NCI-H2029 treated with DMSO at 0.1 percent for 48 hours (cell line): ENCODE measurements at regions not wholly inside any gene's neighbourhood (a gene's known extent, or its start where the extent isn't known, plus 50 kb on each side); places are given as distances from the start of the nearest gene placed in this dataset.

Source experiments
- DNase-seq: peaks from one replicate; lab custom pipeline; 2025; lab: John Stamatoyannopoulos, UW

GRCh38 chr12:84807249-84807648, 105.3 kb downstream of the SLC6A15 start:
- DNase-seq, result no peak

DNA sequence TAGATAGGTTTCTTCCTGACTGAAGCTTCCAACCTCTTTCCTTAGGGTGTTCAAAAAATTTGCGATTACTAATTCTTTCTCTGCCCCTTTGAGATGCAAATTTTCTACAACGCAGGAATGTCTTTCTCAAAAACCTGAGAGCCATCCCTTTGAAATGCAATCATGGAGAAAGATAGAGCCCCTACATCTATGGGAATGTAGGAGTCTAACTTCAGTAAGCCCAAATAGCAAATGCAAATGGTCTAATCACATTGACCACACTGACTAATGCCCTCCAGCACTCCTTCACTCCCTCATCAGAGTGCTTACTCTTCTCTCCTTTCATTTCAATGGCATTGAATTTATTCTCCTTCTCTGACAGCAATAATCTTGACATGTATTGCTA, 107.1 kb downstream of the SLC6A15 start:
- DNase-seq, result no peak

DNA sequence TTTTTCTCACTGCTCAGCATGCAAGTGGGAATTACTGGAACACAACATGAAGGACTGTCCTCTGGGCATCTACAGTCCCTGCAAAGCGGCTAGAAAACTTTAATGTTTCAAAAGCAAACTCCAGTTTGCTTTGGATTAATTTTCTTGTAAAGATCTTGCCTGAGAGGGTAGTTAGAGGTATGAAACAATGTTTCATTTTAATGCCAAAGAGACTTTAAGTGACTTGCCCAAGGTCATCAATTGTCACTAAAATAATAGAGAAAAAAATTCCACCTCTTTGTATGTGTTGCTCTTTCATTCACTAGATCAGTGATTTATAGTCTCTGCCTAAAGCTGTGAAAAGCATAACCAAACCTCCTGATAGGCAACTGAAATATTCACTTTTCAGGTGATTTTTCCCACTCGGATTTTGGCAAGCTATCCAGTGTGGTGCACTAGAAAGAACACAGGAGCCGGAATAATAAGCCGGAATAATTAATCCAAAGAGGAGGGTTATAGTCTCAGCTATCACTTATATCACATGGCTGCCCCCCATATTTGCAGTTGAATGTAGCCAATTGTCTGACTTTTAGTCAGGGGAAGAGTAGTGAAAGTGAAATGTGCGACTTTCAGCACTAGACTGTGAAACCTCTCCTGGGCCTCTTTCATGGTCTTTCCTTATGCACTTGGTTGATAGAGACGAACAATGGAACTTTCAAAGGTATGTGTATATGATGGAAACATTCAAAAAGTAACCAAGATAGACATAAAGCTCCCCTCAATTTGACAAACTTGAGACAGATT, 107.7 kb downstream of the SLC6A15 start:
- no peak for DNase-seq

- no peak for DNase-seq
Measured at GRCh38 chr12:84803661-84804060, 108.9 kb downstream of the SLC6A15 start.

DNA sequence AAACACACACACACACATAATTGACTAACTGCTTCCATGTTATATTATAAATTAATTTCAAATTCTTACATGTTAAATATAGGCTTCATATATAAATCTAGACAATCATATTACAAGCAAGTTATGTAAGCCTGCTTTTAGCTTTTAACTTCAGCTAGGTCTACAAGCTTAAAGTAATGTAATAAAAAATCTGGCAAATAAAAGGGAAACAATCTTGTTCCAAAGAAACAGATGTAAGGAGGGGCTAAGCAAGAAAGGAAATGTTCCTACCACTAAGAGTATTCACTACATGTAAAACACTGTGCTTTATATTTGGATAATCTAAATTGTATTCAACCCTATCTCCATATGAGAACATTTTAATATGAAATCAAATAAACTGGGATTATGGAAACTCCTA, 110.4 kb downstream of the SLC6A15 start:
- no peak for DNase-seq

DNA sequence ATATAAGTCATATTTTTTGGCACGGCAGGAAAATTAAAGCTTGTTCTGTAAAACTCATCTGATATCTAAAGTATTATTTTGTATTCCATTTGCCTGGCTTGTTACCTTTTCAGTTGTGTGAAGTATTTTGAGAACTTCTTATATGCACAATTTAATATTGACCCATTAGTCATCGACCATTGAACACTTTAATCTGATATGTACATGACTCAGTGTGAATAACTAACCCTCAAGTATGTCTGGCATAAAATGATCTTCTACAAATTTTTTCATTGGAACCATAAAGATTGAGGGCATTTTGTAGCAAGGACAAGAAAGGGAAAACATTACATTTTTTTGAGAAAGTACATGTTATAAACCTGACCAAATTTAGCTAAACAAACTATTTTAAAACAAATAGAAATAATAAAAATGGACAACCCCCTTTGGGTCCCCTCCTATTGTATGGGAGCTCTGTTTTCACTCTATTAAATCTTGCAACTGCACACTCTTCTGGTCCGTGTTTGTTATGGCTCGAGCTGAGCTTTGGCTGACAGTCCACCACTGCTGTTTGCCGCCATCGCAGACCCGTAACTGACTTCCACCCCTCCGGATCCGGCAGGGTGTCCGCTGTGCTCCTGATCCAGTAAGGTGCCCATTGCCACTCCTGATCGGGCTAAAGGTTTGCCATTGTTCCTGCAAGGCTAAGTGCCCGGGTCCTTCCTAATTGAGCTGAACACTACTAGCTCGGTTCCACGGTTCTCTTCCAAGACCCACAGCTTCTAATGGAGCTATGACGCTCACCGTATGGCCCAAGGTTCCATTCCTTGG, 118.8 kb downstream of the SLC6A15 start:
- DNase-seq, result no peak

- no peak for DNase-seq
Measured at GRCh38 chr12:84791444-84791843, 121.2 kb downstream of the SLC6A15 start.

GRCh38 chr12:84789184-84789583, 123.4 kb downstream of the SLC6A15 start:
- no peak for DNase-seq

- DNase-seq, result no peak
Measured at GRCh38 chr12:84787253-84787652, 125.3 kb downstream of the SLC6A15 start.

- DNase-seq, result no peak
Measured at GRCh38 chr12:84786622-84787021, 126.0 kb downstream of the SLC6A15 start.

DNA sequence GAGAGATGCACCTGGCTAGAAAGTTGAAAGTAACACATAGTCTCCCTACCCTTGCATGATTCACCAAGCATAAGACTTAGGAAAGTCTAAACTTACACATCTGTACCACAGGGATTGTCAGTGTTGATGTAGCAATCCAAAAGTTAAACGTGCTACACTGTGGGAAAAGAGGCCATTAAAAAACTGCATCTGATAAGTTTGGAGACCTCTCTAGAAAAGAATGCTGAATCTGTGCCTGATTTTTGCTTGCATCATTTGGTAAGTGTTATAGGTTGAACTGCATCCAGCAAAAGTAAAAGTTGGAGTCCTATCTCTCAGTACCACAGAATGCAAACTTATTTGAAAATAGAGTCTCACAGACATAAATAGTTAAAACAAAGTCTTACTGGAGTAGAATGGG, 126.6 kb downstream of the SLC6A15 start:
- DNase-seq, result no peak

DNA sequence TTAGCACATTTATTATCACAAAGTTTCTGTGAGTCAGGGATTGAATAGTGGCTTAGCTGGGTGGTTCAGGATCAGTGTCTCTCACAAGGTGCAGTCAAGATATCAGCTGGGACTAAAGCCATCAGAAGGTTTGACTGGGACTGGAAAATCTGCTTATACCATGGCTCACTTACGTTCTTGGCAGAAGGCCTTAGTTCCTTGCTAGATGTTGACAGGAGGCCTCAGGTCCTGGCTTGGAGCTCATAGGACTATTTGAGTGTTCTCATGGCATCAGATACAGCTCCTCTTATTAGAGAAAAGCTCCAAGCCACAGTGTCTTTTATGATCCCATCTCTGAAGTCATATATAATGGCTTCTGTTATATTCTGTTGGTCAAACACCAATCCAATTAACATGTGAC, 127.3 kb downstream of the SLC6A15 start:
- no peak for DNase-seq

GRCh38 chr12:84779169-84779568, 133.4 kb downstream of the SLC6A15 start:
- no peak for DNase-seq

DNA sequence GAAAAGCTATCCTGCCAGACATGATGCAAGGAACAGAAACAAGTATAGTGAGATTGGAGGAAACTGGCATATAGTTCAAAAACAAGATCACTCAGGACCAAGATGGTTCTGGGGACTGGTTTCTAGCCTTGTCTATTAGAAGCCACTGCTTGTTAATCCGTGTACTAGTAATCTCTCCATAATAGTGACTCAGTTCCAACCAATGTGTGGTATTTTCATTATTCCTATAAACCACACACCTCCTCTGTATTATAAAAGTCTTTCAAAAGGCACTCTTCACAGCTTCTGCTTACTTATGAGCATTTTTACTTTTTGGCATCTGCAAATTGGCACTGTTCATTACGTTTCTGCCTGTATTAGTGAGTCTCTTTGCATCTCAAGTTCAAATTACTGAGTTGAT, 140.3 kb downstream of the SLC6A15 start:
- no peak for DNase-seq

GRCh38 chr12:84767079-84767478, 145.5 kb downstream of the SLC6A15 start:
- no peak for DNase-seq

DNA sequence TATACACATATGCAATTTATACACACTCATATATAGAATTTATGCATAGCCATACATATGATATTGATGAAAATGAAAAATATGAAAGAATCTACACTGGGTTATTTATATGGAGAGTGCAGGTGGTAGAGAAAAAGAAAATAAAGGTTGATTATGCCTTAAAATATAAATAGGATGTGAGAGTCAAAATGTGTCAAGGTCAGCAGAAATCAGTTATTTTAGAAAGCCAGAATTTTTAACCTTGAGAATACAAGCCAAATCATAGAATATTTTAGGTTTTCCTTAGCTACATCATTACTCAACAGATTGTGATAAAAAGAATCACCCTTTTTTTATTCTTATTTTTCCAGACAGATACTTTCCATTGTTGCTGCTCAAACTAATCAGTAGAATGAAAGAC, 146.2 kb downstream of the SLC6A15 start:
- no peak for DNase-seq

DNA sequence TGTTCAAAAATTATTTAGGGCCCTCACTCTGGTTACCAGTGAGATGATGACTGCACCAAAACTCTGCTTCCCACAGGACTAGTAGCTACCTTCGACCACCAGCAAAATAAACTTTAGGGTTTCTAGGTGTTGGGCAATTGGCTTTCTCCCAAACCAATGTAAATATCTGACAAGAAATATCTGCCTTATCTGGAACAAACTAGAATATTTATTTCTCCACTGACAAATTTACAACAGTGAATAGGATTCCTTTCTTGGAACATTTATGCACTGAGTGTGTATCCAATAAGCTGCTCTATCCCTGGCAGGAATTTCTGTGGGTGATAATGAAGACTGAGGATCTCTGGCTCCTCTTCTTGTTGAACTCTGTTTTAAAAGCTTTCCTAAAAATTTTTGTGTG, 148.6 kb downstream of the SLC6A15 start:
- DNase-seq, result no peak

DNA sequence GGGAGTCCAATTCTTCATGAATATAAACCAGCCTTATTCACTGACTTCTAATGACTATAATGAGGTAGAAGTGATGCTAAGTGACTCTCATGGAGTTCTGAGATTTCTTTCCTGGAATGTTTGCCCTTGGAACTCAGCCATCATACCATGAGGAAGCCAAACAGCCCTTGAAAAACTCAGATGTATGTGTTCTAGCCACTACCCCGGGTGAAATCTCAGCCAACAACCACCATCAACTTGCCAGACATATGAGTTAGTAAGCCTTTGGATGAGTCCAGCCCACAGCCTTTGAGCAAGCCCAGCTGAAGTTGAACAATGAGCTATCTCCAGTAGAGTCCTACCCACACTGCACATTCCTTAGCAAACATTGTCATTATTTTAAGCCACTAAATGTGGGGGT, 149.5 kb downstream of the SLC6A15 start:
- DNase-seq, result no peak

DNA sequence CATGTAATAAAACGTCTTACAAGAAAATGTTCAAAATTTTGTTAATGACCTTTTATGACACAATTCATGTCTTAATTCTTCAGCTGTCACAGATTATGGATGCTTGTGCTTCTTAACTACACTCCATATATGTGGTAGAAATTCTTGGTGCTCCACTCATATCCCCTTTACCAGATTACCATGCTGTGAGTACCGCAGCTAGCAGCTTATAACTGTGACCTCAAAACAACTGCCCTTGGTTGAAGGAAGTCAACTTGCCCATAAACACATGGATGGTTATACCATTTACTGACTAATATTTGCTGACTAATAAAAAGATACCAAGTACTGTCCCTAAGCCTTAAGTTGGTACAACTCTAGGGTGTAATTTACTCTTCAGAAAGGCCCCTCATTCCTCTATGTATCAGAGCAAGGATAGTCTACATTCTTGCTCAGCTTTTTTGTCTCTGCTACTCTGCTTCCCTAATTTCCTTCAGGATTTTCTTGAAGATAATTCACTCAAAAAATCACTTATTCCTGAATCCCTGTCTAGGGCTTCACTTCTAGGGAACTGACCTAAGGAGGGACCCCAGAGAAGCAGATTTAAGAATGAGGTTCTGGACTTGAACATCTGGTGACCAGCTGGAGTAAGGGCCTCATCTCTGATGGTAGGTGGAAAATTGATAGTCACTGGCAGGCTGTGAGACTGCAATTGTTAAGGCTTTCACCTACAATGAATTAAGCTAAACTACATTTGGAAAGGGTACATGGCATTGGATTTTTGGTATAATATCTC, 152.3 kb downstream of the SLC6A15 start:
- no peak for DNase-seq

DNA sequence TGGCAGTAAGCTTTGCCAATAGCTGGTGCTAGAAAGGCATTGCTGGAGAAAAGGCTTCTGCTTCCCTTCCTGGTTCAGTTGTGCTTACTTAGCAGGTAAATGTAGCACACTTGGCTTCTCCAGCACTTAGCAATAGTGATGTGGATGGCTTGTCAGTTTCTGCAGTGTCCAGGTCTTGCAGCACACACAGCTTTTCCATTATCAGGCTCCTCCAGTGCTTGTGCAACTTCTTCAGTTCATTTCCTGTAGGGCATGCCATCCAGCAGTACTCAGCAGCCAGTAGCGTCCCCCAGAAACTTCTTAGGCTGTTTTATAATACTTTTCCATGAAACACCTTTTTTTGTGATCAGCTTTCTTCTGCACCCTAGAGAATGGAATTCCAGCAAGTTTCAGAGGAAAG, 154.6 kb downstream of the SLC6A15 start:
- no peak for DNase-seq

GRCh38 chr12:84756961-84757360, 155.6 kb downstream of the SLC6A15 start:
- DNase-seq, result no peak

DNA sequence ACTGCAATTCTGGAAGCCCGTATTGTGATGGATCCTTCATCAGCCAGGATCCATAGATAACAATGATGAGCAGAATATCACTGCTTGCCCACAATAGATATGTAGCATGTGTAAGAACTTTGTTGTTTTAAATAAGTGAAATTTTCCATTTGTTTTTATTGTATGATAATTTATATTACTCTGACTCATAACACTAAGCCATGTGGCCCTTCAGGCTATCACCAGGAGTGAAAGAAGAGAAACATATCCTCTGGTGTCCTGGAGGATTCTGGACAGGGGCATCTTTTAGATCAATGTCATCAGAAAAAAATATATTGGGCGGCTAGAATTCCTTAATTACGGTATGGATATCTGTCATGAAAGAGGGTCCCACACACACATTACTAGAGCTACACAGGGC, 167.5 kb downstream of the SLC6A15 start:
- no peak for DNase-seq

- DNase-seq, result no peak
Measured at GRCh38 chr12:84741692-84742091, 170.9 kb downstream of the SLC6A15 start.
